Retina (tissue), 1 donor: ENCODE measurements at regions not wholly inside any gene's neighbourhood (a gene's known extent, or its start where the extent isn't known, plus 50 kb on each side); places are given as distances from the start of the nearest gene placed in this dataset.

ENCODE experiments used
- DNase-seq: peaks from one replicate; pipeline ENCODE4 v3.0.0-alpha.2; 2016

GRCh38 chr19:30648866-30649862 lies 277.0 kb downstream of the ZNF536 start:
- DNase-seq: no peak

- DNase-seq: no peak
Observed at GRCh38 chr19:30647891-30648720, 275.9 kb downstream of the ZNF536 start.

- no peak for DNase-seq
Observed at GRCh38 chr19:30646806-30647205, 274.6 kb downstream of the ZNF536 start.

GRCh38 chr19:30645946-30646577 lies 273.9 kb downstream of the ZNF536 start:
- no peak for DNase-seq

GRCh38 chr19:30640252-30640965 lies 268.2 kb downstream of the ZNF536 start:
- DNase-seq: no peak

GRCh38 chr19:30638889-30639288 lies 266.7 kb downstream of the ZNF536 start:
- no peak for DNase-seq

- DNase-seq: no peak
Observed at GRCh38 chr19:30637926-30638325, 265.7 kb downstream of the ZNF536 start.

GRCh38 chr19:30634996-30635975 lies 263.1 kb downstream of the ZNF536 start:
- DNase-seq: no peak

GRCh38 chr19:30634131-30634830 lies 262.1 kb downstream of the ZNF536 start:
- no peak for DNase-seq

GRCh38 chr19:30631033-30631370 lies 258.8 kb downstream of the ZNF536 start:
- DNase-seq: no peak

- DNase-seq: no peak
Observed at GRCh38 chr19:30630289-30631032, 258.3 kb downstream of the ZNF536 start.

GRCh38 chr19:30629086-30629485 lies 256.9 kb downstream of the ZNF536 start:
- DNase-seq: no peak

- no peak for DNase-seq
Observed at GRCh38 chr19:30626626-30626966, 254.4 kb downstream of the ZNF536 start.

GRCh38 chr19:30625947-30626625 lies 253.9 kb downstream of the ZNF536 start:
- DNase-seq: no peak

- no peak for DNase-seq
Observed at GRCh38 chr19:30622276-30622675, 250.1 kb downstream of the ZNF536 start.

GRCh38 chr19:30621326-30621920 lies 249.2 kb downstream of the ZNF536 start:
- DNase-seq: no peak

GRCh38 chr19:30620354-30620753 lies 248.2 kb downstream of the ZNF536 start:
- no peak for DNase-seq

GRCh38 chr19:30609656-30610270 lies 237.6 kb downstream of the ZNF536 start:
- no peak for DNase-seq

- no peak for DNase-seq
Observed at GRCh38 chr19:30608471-30608870, 236.3 kb downstream of the ZNF536 start.
